ENCODE measurements at regions not wholly inside any gene's neighbourhood (a gene's known extent, or its start where the extent isn't known, plus 50 kb on each side); places are given as distances from the start of the nearest gene placed in this dataset.

DNA sequence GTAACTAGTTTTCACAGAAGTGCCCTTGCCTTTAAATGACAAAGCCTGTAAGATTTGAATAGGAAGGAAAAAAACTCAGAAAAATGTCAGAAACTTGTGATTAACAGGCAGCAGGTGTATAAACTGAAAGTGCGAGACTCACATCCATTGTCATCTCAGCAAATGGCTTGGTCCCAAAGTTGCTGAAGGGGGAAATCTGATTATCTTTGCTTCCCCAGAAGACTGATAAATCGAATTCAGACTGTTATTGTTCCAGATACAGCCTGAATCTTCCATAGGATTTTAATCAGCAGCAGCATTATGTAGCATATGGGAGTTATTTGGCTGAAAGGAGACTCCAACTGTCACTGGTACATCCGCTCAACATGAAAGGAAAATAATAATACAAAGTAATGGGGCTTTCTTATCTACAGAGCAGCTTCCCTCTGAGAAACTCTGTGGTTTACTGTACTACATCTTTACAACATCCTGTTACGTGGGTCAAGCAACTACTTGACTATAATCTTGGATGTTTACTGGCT, 550.4 kb upstream of the CCDC54 start:
- Histone ChIP-seq H3K36me3 (replicated peaks in 1 of 2; ENCODE audit: control insufficient read depth in 1 of 2, insufficient read depth in 2 of 2, low read length in 1 of 2) (peaks cover 0 to 11% of the 10 kb centered on the region in 2 experiments), H3K9me2 (no peaks in the 10 kb centered on the region), H3K27ac (ENCODE audit: low read depth in 2 of 2, low read length in 1 of 2) (peak overlapping the region; percentile 72 to 75), H3F3A (replicated peaks; ENCODE audit: insufficient read depth) (peaks cover 22% of the 10 kb centered on the region), H3K9me3 (no peaks in the 10 kb centered on the region), H2AFZ (ENCODE audit: low read depth) (peak overlapping the region; percentile 10), H3K4me2 (no peak overlapping the region), H4K20me1 (ENCODE audit: insufficient read depth) (no peaks in the 10 kb centered on the region), H3K4me3 (ENCODE audit: low read depth in 2 of 2, low read length in 1 of 2) (no peak overlapping the region), H3K27me3 (ENCODE audit: insufficient read depth) (no peaks in the 10 kb centered on the region), H3K79me2 (ENCODE audit: insufficient read depth) (no peaks in the 10 kb centered on the region), H3K9ac (no peak overlapping the region), H3K4me1 (ENCODE audit: control insufficient read depth in 1 of 2, insufficient read depth in 2 of 2, low read depth in 1 of 2, low read length in 1 of 2) (peaks cover 19 to 38% of the 10 kb centered on the region in 2 experiments; a peak in 3 of 4 replicates)
- WGBS (ENCODE audit: low lambda C conversion rate), result 56% methylated on average over 4 of the region's 4 CpGs
- no peak for TF ChIP-seq TAF1 (IDR thresholded peaks at IDR 0.05; ENCODE audit: borderline replicate concordance, low read depth, low read length)
- no peak for TF ChIP-seq MEF2A (IDR thresholded peaks at IDR 0.05; ENCODE audit: borderline replicate concordance, low read depth)
- TF ChIP-seq RXRA (IDR thresholded peaks at IDR 0.05; ENCODE audit: borderline replicate concordance, low read depth), result no peak
- TF ChIP-seq MXI1 (IDR thresholded peaks at IDR 0.05; ENCODE audit: low read depth, low read length), result peak; percentile 47; the same call in 1 of the 2 replicates
- TF ChIP-seq TEAD4 (IDR thresholded peaks at IDR 0.05; ENCODE audit: borderline replicate concordance, insufficient read depth), result peak; percentile 45; the same call in 1 of the 2 replicates
- no peak for TF ChIP-seq NRF1 (IDR thresholded peaks at IDR 0.05; ENCODE audit: low read depth, low read length)
- no peak for TF ChIP-seq NFIC (IDR thresholded peaks at IDR 0.05; ENCODE audit: borderline replicate concordance)
- TF ChIP-seq FOXM1 (IDR thresholded peaks at IDR 0.05; ENCODE audit: low read depth), result no peak
- no peak for TF ChIP-seq EZH2phosphoT487 (IDR thresholded peaks at IDR 0.05; ENCODE audit: borderline replicate concordance, low read depth)
- TF ChIP-seq, protein P1, sequence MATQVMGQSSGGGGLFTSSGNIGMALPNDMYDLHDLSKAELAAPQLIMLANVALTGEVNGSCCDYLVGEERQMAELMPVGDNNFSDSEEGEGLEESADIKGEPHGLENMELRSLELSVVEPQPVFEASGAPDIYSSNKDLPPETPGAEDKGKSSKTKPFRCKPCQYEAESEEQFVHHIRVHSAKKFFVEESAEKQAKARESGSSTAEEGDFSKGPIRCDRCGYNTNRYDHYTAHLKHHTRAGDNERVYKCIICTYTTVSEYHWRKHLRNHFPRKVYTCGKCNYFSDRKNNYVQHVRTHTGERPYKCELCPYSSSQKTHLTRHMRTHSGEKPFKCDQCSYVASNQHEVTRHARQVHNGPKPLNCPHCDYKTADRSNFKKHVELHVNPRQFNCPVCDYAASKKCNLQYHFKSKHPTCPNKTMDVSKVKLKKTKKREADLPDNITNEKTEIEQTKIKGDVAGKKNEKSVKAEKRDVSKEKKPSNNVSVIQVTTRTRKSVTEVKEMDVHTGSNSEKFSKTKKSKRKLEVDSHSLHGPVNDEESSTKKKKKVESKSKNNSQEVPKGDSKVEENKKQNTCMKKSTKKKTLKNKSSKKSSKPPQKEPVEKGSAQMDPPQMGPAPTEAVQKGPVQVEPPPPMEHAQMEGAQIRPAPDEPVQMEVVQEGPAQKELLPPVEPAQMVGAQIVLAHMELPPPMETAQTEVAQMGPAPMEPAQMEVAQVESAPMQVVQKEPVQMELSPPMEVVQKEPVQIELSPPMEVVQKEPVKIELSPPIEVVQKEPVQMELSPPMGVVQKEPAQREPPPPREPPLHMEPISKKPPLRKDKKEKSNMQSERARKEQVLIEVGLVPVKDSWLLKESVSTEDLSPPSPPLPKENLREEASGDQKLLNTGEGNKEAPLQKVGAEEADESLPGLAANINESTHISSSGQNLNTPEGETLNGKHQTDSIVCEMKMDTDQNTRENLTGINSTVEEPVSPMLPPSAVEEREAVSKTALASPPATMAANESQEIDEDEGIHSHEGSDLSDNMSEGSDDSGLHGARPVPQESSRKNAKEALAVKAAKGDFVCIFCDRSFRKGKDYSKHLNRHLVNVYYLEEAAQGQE (IDR thresholded peaks at IDR 0.05; ENCODE audit: low read depth, low read length), result no peak
- TF ChIP-seq, protein P2, sequence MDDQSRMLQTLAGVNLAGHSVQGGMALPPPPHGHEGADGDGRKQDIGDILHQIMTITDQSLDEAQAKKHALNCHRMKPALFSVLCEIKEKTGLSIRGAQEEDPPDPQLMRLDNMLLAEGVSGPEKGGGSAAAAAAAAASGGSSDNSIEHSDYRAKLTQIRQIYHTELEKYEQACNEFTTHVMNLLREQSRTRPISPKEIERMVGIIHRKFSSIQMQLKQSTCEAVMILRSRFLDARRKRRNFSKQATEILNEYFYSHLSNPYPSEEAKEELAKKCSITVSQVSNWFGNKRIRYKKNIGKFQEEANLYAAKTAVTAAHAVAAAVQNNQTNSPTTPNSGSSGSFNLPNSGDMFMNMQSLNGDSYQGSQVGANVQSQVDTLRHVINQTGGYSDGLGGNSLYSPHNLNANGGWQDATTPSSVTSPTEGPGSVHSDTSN (IDR thresholded peaks at IDR 0.05), result no peak
- TF ChIP-seq FOXJ3 (CRISPR knock-in tag; IDR thresholded peaks at IDR 0.05), result no peak
- TF ChIP-seq, protein P3, sequence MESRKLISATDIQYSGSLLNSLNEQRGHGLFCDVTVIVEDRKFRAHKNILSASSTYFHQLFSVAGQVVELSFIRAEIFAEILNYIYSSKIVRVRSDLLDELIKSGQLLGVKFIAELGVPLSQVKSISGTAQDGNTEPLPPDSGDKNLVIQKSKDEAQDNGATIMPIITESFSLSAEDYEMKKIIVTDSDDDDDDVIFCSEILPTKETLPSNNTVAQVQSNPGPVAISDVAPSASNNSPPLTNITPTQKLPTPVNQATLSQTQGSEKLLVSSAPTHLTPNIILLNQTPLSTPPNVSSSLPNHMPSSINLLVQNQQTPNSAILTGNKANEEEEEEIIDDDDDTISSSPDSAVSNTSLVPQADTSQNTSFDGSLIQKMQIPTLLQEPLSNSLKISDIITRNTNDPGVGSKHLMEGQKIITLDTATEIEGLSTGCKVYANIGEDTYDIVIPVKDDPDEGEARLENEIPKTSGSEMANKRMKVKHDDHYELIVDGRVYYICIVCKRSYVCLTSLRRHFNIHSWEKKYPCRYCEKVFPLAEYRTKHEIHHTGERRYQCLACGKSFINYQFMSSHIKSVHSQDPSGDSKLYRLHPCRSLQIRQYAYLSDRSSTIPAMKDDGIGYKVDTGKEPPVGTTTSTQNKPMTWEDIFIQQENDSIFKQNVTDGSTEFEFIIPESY (IDR thresholded peaks at IDR 0.05; ENCODE audit: borderline replicate concordance, low read depth), result no peak
- peak; percentile 83 for TF ChIP-seq GATA2 (CRISPR knock-in tag; IDR thresholded peaks at IDR 0.05)
- peak in 1 of 2 experiments; percentile 91; a peak in 2 of 4 replicates for TF ChIP-seq EP300 (IDR thresholded peaks at IDR 0.05; ENCODE audit: borderline replicate concordance in 1 of 2, low read depth in 1 of 2, low read length in 1 of 2)
- peak; percentile 98 for TF ChIP-seq RCOR1 (IDR thresholded peaks at IDR 0.05; ENCODE audit: low read length)
- peak; percentile 37; the same call in 1 of the 2 replicates for TF ChIP-seq TCF12 (IDR thresholded peaks at IDR 0.05)
- TF ChIP-seq SMC3 (IDR thresholded peaks at IDR 0.05; ENCODE audit: low read depth, low read length), result no peak
- no peak for TF ChIP-seq JUND (IDR thresholded peaks at IDR 0.05)
- no peak for TF ChIP-seq ELF1 (IDR thresholded peaks at IDR 0.05)
- TF ChIP-seq SIN3A (IDR thresholded peaks at IDR 0.05; ENCODE audit: borderline replicate concordance, low read depth, low read length), result no peak
- TF ChIP-seq IRF3 (IDR thresholded peaks at IDR 0.05; ENCODE audit: low read depth, low read length), result no peak
- TF ChIP-seq CHD2 (IDR thresholded peaks at IDR 0.05; ENCODE audit: low read length, partially characterized antibody), result peak; percentile 78
- peak; percentile 18; the same call in 1 of the 2 replicates for TF ChIP-seq RAD21 (IDR thresholded peaks at IDR 0.05; ENCODE audit: low read length)
- POLR2A ChIA-PET, result no interaction called here
- CTCF ChIA-PET, result interaction anchor here (1.0 to 1.9 kb wide), 5 partner anchors 9 to 1112 kb away, joined by 3 to 8 read pairs (median 4); no protein-coding TSS in a partner anchor
- DNase-seq, result peak; percentile 59

Measured in SK-N-SH (cell line).